ENCODE measurements at regions not wholly inside any gene's neighbourhood (a gene's known extent, or its start where the extent isn't known, plus 50 kb on each side); places are given as distances from the start of the nearest gene placed in this dataset.
A peak's percentile ranks its signal among the peaks of the same experiment; 100 is the strongest.
"Not testable (repeated sequence)": the region's sequence is repeated elsewhere in the genome, so short reads cannot be mapped to it uniquely, and the experiment has no call there.

GRCh38 chr13:81393721-81394120 lies 1052.8 kb upstream of the SPRY2 start:
- H3K9ac ChIP-seq (ENCODE audit: low read depth in 1 of 2, low read length in 2 of 2) = no peak overlapping the region
- peak overlapping the region in 1 of 2 donors; percentile 2 for H3K27ac ChIP-seq (ENCODE audit: low read depth in 2 of 2, low read length in 2 of 2)
- H3K27me3 ChIP-seq (ENCODE audit: control insufficient read depth in 2 of 2, insufficient read depth in 2 of 2, low read length in 2 of 2) = no peaks in the 10 kb centered on the region
- no peaks in the 10 kb centered on the region for H3K36me3 ChIP-seq (ENCODE audit: control insufficient read depth in 2 of 2, insufficient read depth in 2 of 2, low read length in 2 of 2)
- no peak overlapping the region for H3K4me3 ChIP-seq (ENCODE audit: low read length in 2 of 2)
- H3K9me3 ChIP-seq (ENCODE audit: control insufficient read depth in 2 of 2, low read length in 2 of 2) = no peaks in the 10 kb centered on the region
- H3K4me1 ChIP-seq (ENCODE audit: control insufficient read depth in 2 of 2, insufficient read depth in 2 of 2, low read length in 2 of 2) = peaks cover 0 to 8% of the 10 kb centered on the region in 2 donors

GRCh38 chr13:81393110-81393509 lies 1052.2 kb upstream of the SPRY2 start:
- no peaks in the 10 kb centered on the region for H3K27me3 ChIP-seq (ENCODE audit: control insufficient read depth in 2 of 2, insufficient read depth in 2 of 2, low read length in 2 of 2)
- no peaks in the 10 kb centered on the region for H3K36me3 ChIP-seq (ENCODE audit: control insufficient read depth in 2 of 2, insufficient read depth in 2 of 2, low read length in 2 of 2)
- peaks cover 0 to 8% of the 10 kb centered on the region in 2 donors for H3K4me1 ChIP-seq (ENCODE audit: control insufficient read depth in 2 of 2, insufficient read depth in 2 of 2, low read length in 2 of 2)
- H3K4me3 ChIP-seq (ENCODE audit: low read length in 2 of 2) = no peak overlapping the region
- no peak overlapping the region for H3K9ac ChIP-seq (ENCODE audit: low read depth in 1 of 2, low read length in 2 of 2)
- H3K27ac ChIP-seq (ENCODE audit: low read depth in 2 of 2, low read length in 2 of 2) = no peak overlapping the region
- H3K9me3 ChIP-seq (ENCODE audit: control insufficient read depth in 2 of 2, low read length in 2 of 2) = no peaks in the 10 kb centered on the region

DNA sequence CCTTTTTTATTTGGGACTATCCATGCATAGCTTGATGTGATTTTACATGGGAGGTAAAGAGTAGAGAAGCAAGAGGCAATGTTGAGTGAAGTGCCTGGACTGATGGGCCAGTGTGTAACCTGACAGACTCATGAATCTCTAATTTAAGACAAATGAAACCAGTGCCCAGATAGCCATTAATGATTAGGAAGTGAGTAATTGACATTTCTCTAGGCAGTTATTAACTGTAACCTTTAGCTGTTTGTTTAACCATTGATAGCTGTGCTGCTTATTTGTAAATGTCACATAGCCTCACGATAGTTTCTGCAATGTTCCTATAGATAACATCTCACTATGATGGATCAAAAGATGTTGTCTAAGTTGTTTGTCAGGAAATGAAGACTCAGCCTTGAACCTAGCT lies 1047.5 kb upstream of the SPRY2 start:
- Histone ChIP-seq H3K4me1 (ENCODE audit: control insufficient read depth in 2 of 2, insufficient read depth in 2 of 2, low read length in 2 of 2) (peaks cover 0 to 4% of the 10 kb centered on the region in 2 donors), H3K9me3 (ENCODE audit: control insufficient read depth in 2 of 2, low read length in 2 of 2) (no peaks in the 10 kb centered on the region), H3K27me3 (ENCODE audit: control insufficient read depth in 2 of 2, insufficient read depth in 2 of 2, low read length in 2 of 2) (no peaks in the 10 kb centered on the region), H3K27ac (ENCODE audit: low read depth in 2 of 2, low read length in 2 of 2) (no peak overlapping the region), H3K36me3 (ENCODE audit: control insufficient read depth in 2 of 2, insufficient read depth in 2 of 2, low read length in 2 of 2) (no peaks in the 10 kb centered on the region), H3K4me3 (ENCODE audit: low read length in 2 of 2) (no peak overlapping the region), H3K9ac (ENCODE audit: low read depth in 1 of 2, low read length in 2 of 2) (no peak overlapping the region)

- Histone ChIP-seq H3K27me3 (ENCODE audit: control insufficient read depth in 2 of 2, insufficient read depth in 2 of 2, low read length in 2 of 2) (no peaks in the 10 kb centered on the region), H3K4me3 (ENCODE audit: low read length in 2 of 2) (no peak overlapping the region)
Observed at GRCh38 chr13:81383444-81383843, 1042.5 kb upstream of the SPRY2 start.

DNA sequence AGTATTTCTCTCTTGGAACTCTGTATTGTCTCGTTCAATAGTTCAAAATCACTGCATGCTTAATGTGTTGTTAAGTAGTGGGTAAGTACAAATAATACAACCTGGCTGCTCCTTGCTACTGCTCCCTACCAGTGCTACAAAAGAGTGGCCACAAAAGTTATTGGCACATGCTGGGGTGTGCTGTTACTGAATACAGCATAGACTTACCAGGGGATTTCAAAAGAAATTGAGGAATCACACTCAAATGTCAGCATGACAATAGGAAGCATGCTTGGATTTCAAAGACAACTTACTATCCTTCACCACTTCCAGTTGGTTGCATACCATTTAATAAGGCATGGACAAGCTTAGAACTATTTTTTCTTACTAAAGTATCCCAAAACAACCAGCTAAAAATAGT lies 1041.3 kb upstream of the SPRY2 start:
- Histone ChIP-seq H3K27me3 (ENCODE audit: control insufficient read depth in 2 of 2, insufficient read depth in 2 of 2, low read length in 2 of 2) (no peaks in the 10 kb centered on the region), H3K27ac (ENCODE audit: low read depth in 2 of 2, low read length in 2 of 2) (no peak overlapping the region), H3K4me1 (ENCODE audit: control insufficient read depth in 2 of 2, insufficient read depth in 2 of 2, low read length in 2 of 2) (no peaks in the 10 kb centered on the region), H3K4me3 (ENCODE audit: low read length in 2 of 2) (no peak overlapping the region), H3K36me3 (ENCODE audit: control insufficient read depth in 2 of 2, insufficient read depth in 2 of 2, low read length in 2 of 2) (no peaks in the 10 kb centered on the region), H3K9ac (ENCODE audit: low read depth in 1 of 2, low read length in 2 of 2) (no peak overlapping the region), H3K9me3 (ENCODE audit: control insufficient read depth in 2 of 2, low read length in 2 of 2) (no peaks in the 10 kb centered on the region)

More at GRCh38 chr13:81383444-81383843, 1042.5 kb upstream of the SPRY2 start:
- no peaks in the 10 kb centered on the region for H3K9me3 ChIP-seq (ENCODE audit: control insufficient read depth in 2 of 2, low read length in 2 of 2)
- no peaks in the 10 kb centered on the region for H3K36me3 ChIP-seq (ENCODE audit: control insufficient read depth in 2 of 2, insufficient read depth in 2 of 2, low read length in 2 of 2)
- no peaks in the 10 kb centered on the region for H3K4me1 ChIP-seq (ENCODE audit: control insufficient read depth in 2 of 2, insufficient read depth in 2 of 2, low read length in 2 of 2)
- H3K27ac ChIP-seq (ENCODE audit: low read depth in 2 of 2, low read length in 2 of 2) = no peak overlapping the region
- H3K9ac ChIP-seq (ENCODE audit: low read depth in 1 of 2, low read length in 2 of 2) = no peak overlapping the region

- no peaks in the 10 kb centered on the region for H3K27me3 ChIP-seq (ENCODE audit: control insufficient read depth in 2 of 2, insufficient read depth in 2 of 2, low read length in 2 of 2)
- no peaks in the 10 kb centered on the region for H3K9me3 ChIP-seq (ENCODE audit: control insufficient read depth in 2 of 2, low read length in 2 of 2)
- H3K27ac ChIP-seq (ENCODE audit: low read depth in 2 of 2, low read length in 2 of 2) = no peak overlapping the region
- no peak overlapping the region for H3K4me3 ChIP-seq (ENCODE audit: low read length in 2 of 2)
- no peaks in the 10 kb centered on the region for H3K4me1 ChIP-seq (ENCODE audit: control insufficient read depth in 2 of 2, insufficient read depth in 2 of 2, low read length in 2 of 2)
- no peak overlapping the region for H3K9ac ChIP-seq (ENCODE audit: low read depth in 1 of 2, low read length in 2 of 2)
- no peaks in the 10 kb centered on the region for H3K36me3 ChIP-seq (ENCODE audit: control insufficient read depth in 2 of 2, insufficient read depth in 2 of 2, low read length in 2 of 2)
Observed at GRCh38 chr13:81381560-81381959, 1040.6 kb upstream of the SPRY2 start.

GRCh38 chr13:81379183-81379582 lies 1038.3 kb upstream of the SPRY2 start:
- Histone ChIP-seq H3K36me3 (ENCODE audit: control insufficient read depth in 2 of 2, insufficient read depth in 2 of 2, low read length in 2 of 2) (no peaks in the 10 kb centered on the region), H3K4me3 (ENCODE audit: low read length in 2 of 2) (no peak overlapping the region), H3K9me3 (ENCODE audit: control insufficient read depth in 2 of 2, low read length in 2 of 2) (no peaks in the 10 kb centered on the region), H3K27ac (ENCODE audit: low read depth in 2 of 2, low read length in 2 of 2) (no peak overlapping the region), H3K4me1 (ENCODE audit: control insufficient read depth in 2 of 2, insufficient read depth in 2 of 2, low read length in 2 of 2) (no peaks in the 10 kb centered on the region), H3K27me3 (ENCODE audit: control insufficient read depth in 2 of 2, insufficient read depth in 2 of 2, low read length in 2 of 2) (no peaks in the 10 kb centered on the region), H3K9ac (ENCODE audit: low read depth in 1 of 2, low read length in 2 of 2) (no peak overlapping the region)

DNA sequence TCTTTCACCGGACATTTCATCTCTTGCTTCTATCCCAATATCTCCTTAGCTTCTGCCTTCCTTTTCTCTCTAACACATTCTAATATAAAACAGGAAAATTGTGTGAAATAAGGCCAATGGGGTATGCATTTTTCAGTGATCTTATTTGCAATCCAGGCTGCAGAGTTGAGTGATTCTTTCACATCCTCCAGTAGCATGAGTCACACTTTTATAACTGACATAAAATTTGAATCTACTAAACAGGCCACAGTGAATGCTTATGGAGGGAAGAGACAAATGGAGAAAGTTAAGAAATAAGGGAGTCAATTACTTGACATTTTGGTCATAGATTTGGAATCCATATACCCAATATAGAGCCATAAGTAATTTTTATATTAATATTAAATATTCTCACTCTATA lies 1037.0 kb upstream of the SPRY2 start:
- no peak overlapping the region for H3K27ac ChIP-seq (ENCODE audit: low read depth in 2 of 2, low read length in 2 of 2)
- H3K9me3 ChIP-seq (ENCODE audit: control insufficient read depth in 2 of 2, low read length in 2 of 2) = no peaks in the 10 kb centered on the region
- H3K4me3 ChIP-seq (ENCODE audit: low read length in 2 of 2) = no peak overlapping the region
- H3K36me3 ChIP-seq (ENCODE audit: control insufficient read depth in 2 of 2, insufficient read depth in 2 of 2, low read length in 2 of 2) = no peaks in the 10 kb centered on the region
- no peak overlapping the region for H3K9ac ChIP-seq (ENCODE audit: low read depth in 1 of 2, low read length in 2 of 2)
- no peaks in the 10 kb centered on the region for H3K4me1 ChIP-seq (ENCODE audit: control insufficient read depth in 2 of 2, insufficient read depth in 2 of 2, low read length in 2 of 2)
- H3K27me3 ChIP-seq (ENCODE audit: control insufficient read depth in 2 of 2, insufficient read depth in 2 of 2, low read length in 2 of 2) = no peaks in the 10 kb centered on the region

- no peaks in the 10 kb centered on the region for H3K4me1 ChIP-seq (ENCODE audit: control insufficient read depth in 2 of 2, insufficient read depth in 2 of 2, low read length in 2 of 2)
- H3K9me3 ChIP-seq (ENCODE audit: control insufficient read depth in 2 of 2, low read length in 2 of 2) = no peaks in the 10 kb centered on the region
- no peak overlapping the region for H3K27ac ChIP-seq (ENCODE audit: low read depth in 2 of 2, low read length in 2 of 2)
- no peaks in the 10 kb centered on the region for H3K27me3 ChIP-seq (ENCODE audit: control insufficient read depth in 2 of 2, insufficient read depth in 2 of 2, low read length in 2 of 2)
- H3K9ac ChIP-seq (ENCODE audit: low read depth in 1 of 2, low read length in 2 of 2) = no peak overlapping the region
- no peaks in the 10 kb centered on the region for H3K36me3 ChIP-seq (ENCODE audit: control insufficient read depth in 2 of 2, insufficient read depth in 2 of 2, low read length in 2 of 2)
- H3K4me3 ChIP-seq (ENCODE audit: low read length in 2 of 2) = no peak overlapping the region
Observed at GRCh38 chr13:81375709-81376108, 1034.8 kb upstream of the SPRY2 start.

GRCh38 chr13:81362711-81363110 lies 1021.8 kb upstream of the SPRY2 start:
- not testable (repeated sequence) for H3K4me3 ChIP-seq (ENCODE audit: low read length in 2 of 2); H3K4me1 ChIP-seq (ENCODE audit: control insufficient read depth in 2 of 2, insufficient read depth in 2 of 2, low read length in 2 of 2); H3K9ac ChIP-seq (ENCODE audit: low read depth in 1 of 2, low read length in 2 of 2); H3K27me3 ChIP-seq (ENCODE audit: control insufficient read depth in 2 of 2, insufficient read depth in 2 of 2, low read length in 2 of 2); H3K9me3 ChIP-seq (ENCODE audit: control insufficient read depth in 2 of 2, low read length in 2 of 2); H3K36me3 ChIP-seq (ENCODE audit: control insufficient read depth in 2 of 2, insufficient read depth in 2 of 2, low read length in 2 of 2); H3K27ac ChIP-seq (ENCODE audit: low read depth in 2 of 2, low read length in 2 of 2)

- no peaks in the 10 kb centered on the region for H3K9me3 ChIP-seq (ENCODE audit: control insufficient read depth in 2 of 2, low read length in 2 of 2)
- no peaks in the 10 kb centered on the region for H3K27me3 ChIP-seq (ENCODE audit: control insufficient read depth in 2 of 2, insufficient read depth in 2 of 2, low read length in 2 of 2)
- H3K4me1 ChIP-seq (ENCODE audit: control insufficient read depth in 2 of 2, insufficient read depth in 2 of 2, low read length in 2 of 2) = no peaks in the 10 kb centered on the region
- no peak overlapping the region for H3K4me3 ChIP-seq (ENCODE audit: low read length in 2 of 2)
- no peaks in the 10 kb centered on the region for H3K36me3 ChIP-seq (ENCODE audit: control insufficient read depth in 2 of 2, insufficient read depth in 2 of 2, low read length in 2 of 2)
- H3K27ac ChIP-seq (ENCODE audit: low read depth in 2 of 2, low read length in 2 of 2) = no peak overlapping the region
- no peak overlapping the region for H3K9ac ChIP-seq (ENCODE audit: low read depth in 1 of 2, low read length in 2 of 2)
Observed at GRCh38 chr13:81350056-81350455, 1009.1 kb upstream of the SPRY2 start.

Data from mucosa of rectum (tissue), 2 donors.